ENCODE measurements at regions not wholly inside any gene's neighbourhood (a gene's known extent, or its start where the extent isn't known, plus 50 kb on each side); places are given as distances from the start of the nearest gene placed in this dataset.
A peak's percentile ranks its signal among the peaks of the same experiment; 100 is the strongest.
"Not testable (repeated sequence)": the region's sequence is repeated elsewhere in the genome, so short reads cannot be mapped to it uniquely, and the experiment has no call there.

DNA sequence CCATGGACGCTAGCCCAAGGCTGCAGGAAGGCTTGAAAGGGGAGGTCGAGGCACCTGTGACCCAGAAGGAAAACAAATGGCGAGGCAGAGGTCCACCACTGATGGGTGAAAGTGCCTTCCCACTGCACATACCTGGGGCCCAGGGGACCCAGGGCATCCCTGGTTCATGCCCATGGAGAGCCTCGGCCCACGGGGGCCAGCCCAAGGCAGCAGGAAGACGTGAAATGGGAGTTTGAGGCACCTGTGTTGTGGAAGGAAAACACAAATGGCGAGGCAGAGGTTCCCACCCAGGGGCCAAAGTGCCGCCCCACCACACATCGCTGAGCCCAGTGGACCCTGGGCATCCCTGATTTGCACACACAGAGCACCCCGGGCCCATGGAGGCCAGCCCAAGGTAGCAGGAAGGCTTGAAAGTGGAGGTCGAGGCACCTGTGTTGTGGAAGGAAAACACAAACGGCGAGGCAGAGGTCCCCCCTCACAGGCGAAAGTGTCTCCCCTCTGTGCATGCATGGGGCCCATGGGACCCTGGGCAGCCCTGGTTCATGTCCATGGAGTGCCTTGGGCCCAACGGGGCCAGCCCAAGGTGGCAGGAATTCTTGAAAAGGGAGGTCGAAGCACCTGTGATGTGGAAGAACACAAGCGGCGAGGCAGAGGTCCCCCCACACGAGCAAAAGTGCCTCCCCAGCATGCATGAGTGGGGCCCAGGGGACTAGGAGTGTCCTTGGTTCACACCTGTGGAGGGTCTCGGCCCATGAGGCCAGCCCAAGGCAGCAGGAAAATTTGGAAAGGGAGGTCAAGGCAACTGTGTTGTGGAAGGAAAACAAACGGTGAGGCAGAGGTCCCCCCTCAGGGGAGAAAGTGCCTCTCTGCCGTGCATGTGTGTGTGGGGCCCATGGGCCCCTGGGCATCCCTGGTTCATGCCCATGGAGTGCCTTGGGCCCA lies 383.3 kb downstream of the ALG10 start:
- peak; percentile 3 for DNase-seq (ENCODE audit: low spot score)

DNA sequence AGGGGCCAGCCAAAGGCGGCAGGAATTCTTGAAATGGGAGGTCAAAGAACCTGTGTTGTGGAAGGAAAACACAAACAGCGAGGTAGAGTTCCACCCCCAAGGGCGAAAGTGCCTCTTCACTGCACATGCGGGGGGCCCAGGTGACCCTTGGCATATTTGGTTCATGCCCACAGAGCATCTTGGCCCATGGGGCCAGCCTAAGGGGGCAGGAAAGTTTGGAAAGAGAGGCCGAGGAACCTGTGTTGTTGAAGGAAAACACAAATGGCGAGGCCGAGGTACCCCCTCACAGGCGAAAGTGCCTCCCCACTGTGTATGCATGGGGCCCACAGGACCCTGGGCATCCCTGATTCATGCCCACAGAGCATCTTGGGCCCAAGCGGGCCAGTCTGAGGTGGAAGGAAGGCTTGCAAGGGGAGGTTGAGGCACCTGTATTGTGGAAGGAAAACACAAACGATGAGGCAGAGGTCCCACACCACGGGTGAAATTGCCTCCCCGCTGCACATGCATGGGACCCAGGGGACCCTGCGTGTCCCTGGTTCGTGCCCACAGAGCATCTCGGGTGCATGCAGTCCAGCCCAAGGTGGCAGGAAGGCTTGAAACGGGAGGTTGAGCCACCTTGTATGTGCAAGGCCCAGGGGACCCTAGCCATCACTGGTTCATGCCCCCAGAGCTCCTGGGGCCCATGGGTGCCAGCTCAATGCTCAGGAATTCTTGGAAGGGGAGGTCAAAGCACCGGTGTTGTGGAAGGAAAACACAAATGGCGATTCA lies 384.1 kb downstream of the ALG10 start:
- peak; percentile 7 for DNase-seq (ENCODE audit: low spot score)

- DNase-seq (ENCODE audit: low spot score) = no peak
Observed at GRCh38 chr12:34406996-34407300, 384.7 kb downstream of the ALG10 start.

- no peak for DNase-seq (ENCODE audit: low spot score)
Observed at GRCh38 chr12:34407813-34408212, 385.5 kb downstream of the ALG10 start.

- not testable (repeated sequence) for DNase-seq (ENCODE audit: low spot score)
Observed at GRCh38 chr12:34431509-34431908, 409.2 kb downstream of the ALG10 start.
